Ectodermal cell (in vitro differentiated cells): ENCODE measurements at regions not wholly inside any gene's neighbourhood (a gene's known extent, or its start where the extent isn't known, plus 50 kb on each side); places are given as distances from the start of the nearest gene placed in this dataset.

ENCODE experiments used
- H3K27ac ChIP-seq: 2 replicates; pipeline ENCODE4 v1.7.0; 2013; ENCODE audit warnings: mild to moderate bottlenecking, low read depth, low read length; ENCODE audit not compliant: insufficient read depth, poor library complexity, severe bottlenecking
- H3K27me3 ChIP-seq: 2 replicates; pipeline ENCODE4 v1.7.0; 2013; ENCODE audit warnings: mild to moderate bottlenecking, low read length; ENCODE audit not compliant: insufficient read depth, control insufficient read depth, poor library complexity, severe bottlenecking
- H3K36me3 ChIP-seq: one replicate; pipeline ENCODE4 v1.7.0; 2013; ENCODE audit warnings: low read length; ENCODE audit not compliant: control insufficient read depth, insufficient read depth
- H3K4me1 ChIP-seq: one replicate; pipeline ENCODE4 v1.7.0; 2013; ENCODE audit warnings: low read length; ENCODE audit not compliant: control insufficient read depth, insufficient read depth
- H3K4me3 ChIP-seq: 2 replicates; pipeline ENCODE4 v1.7.0; 2013; ENCODE audit warnings: low read depth, low read length, control low read depth; ENCODE audit not compliant: insufficient read depth
- H3K9me3 ChIP-seq: 2 replicates; pipeline ENCODE4 v1.7.0; 2013; ENCODE audit warnings: mild to moderate bottlenecking, low read length, moderate library complexity; ENCODE audit not compliant: control insufficient read depth
- WGBS, 2 experiments: methylation state at CpG; one replicate each; pipeline ENCODE4 v1.1.7; 2013; ENCODE audit warnings: missing lambda C conversion rate in 2 of 2; 5-methylcytosine and 5-hydroxymethylcytosine counted together

- Histone ChIP-seq H3K9me3 (no peaks in the 10 kb centered on the region), H3K4me3 (peak overlapping the region; percentile 36), H3K36me3 (no peaks in the 10 kb centered on the region), H3K4me1 (peaks cover 27% of the 10 kb centered on the region), H3K27ac (no peak overlapping the region), H3K27me3 (peaks cover 28% of the 10 kb centered on the region)
- WGBS, 2 experiments, result 3 to 5% methylated on average over 62 of the region's 62 CpGs
Observed at GRCh38 chr2:64859312-64860212, 129.6 kb upstream of the SLC1A4 start.

GRCh38 chr2:64860276-64860885 is 128.8 kb upstream of the SLC1A4 start:
- no peak overlapping the region for H3K4me3 ChIP-seq
- WGBS, 2 experiments, result 76 to 78% methylated on average over 10 to 11 of the region's 12 CpGs
- no peaks in the 10 kb centered on the region for H3K36me3 ChIP-seq
- peaks cover 27% of the 10 kb centered on the region for H3K4me1 ChIP-seq
- peaks cover 28% of the 10 kb centered on the region for H3K27me3 ChIP-seq
- no peaks in the 10 kb centered on the region for H3K9me3 ChIP-seq
- H3K27ac ChIP-seq, result no peak overlapping the region

- H3K4me3 ChIP-seq, result no peak overlapping the region
- H3K27ac ChIP-seq, result no peak overlapping the region
- H3K4me1 ChIP-seq, result peaks cover 27% of the 10 kb centered on the region
- H3K36me3 ChIP-seq, result no peaks in the 10 kb centered on the region
- H3K27me3 ChIP-seq, result peaks cover 28% of the 10 kb centered on the region
- no peaks in the 10 kb centered on the region for H3K9me3 ChIP-seq
- WGBS, 2 experiments, result 78 to 97% methylated on average over 1 of the region's 1 CpG
Observed at GRCh38 chr2:64860936-64861335, 128.3 kb upstream of the SLC1A4 start.

GRCh38 chr2:64861452-64862397 is 127.5 kb upstream of the SLC1A4 start:
- no peak overlapping the region for H3K27ac ChIP-seq
- 91% methylated on average over 7 of the region's 7 CpGs for WGBS, 2 experiments
- H3K27me3 ChIP-seq, result peaks cover 31% of the 10 kb centered on the region
- H3K4me1 ChIP-seq, result peaks cover 27% of the 10 kb centered on the region
- H3K36me3 ChIP-seq, result no peaks in the 10 kb centered on the region
- H3K4me3 ChIP-seq, result no peak overlapping the region
- no peaks in the 10 kb centered on the region for H3K9me3 ChIP-seq

- Histone ChIP-seq H3K9me3 (no peaks in the 10 kb centered on the region), H3K4me3 (no peak overlapping the region), H3K4me1 (peaks cover 24% of the 10 kb centered on the region), H3K27me3 (peaks cover 31% of the 10 kb centered on the region), H3K36me3 (no peaks in the 10 kb centered on the region), H3K27ac (no peak overlapping the region)
- WGBS, 2 experiments, result 80 to 100% methylated on average over 1 of the region's 1 CpG
Observed at GRCh38 chr2:64862623-64863022, 126.6 kb upstream of the SLC1A4 start.

GRCh38 chr2:64863097-64863820 is 125.9 kb upstream of the SLC1A4 start:
- no peaks in the 10 kb centered on the region for H3K36me3 ChIP-seq
- H3K9me3 ChIP-seq, result no peaks in the 10 kb centered on the region
- 85 to 93% methylated on average over 4 of the region's 4 CpGs for WGBS, 2 experiments
- H3K27ac ChIP-seq, result no peak overlapping the region
- peaks cover 18% of the 10 kb centered on the region for H3K4me1 ChIP-seq
- no peak overlapping the region for H3K4me3 ChIP-seq
- peaks cover 25% of the 10 kb centered on the region for H3K27me3 ChIP-seq

GRCh38 chr2:64865073-64865830 is 123.9 kb upstream of the SLC1A4 start:
- H3K4me1 ChIP-seq, result peaks cover 4% of the 10 kb centered on the region
- WGBS, 2 experiments, result 1% methylated on average over 66 to 67 of the region's 67 CpGs
- peak overlapping the region; percentile 85 for H3K27ac ChIP-seq
- peaks cover 7% of the 10 kb centered on the region for H3K27me3 ChIP-seq
- peak overlapping the region; percentile 47 for H3K4me3 ChIP-seq
- H3K36me3 ChIP-seq, result no peaks in the 10 kb centered on the region
- no peaks in the 10 kb centered on the region for H3K9me3 ChIP-seq

- Histone ChIP-seq H3K4me1 (no peaks in the 10 kb centered on the region), H3K27me3 (peaks cover 4% of the 10 kb centered on the region), H3K36me3 (no peaks in the 10 kb centered on the region), H3K27ac (no peak overlapping the region), H3K9me3 (no peaks in the 10 kb centered on the region), H3K4me3 (no peak overlapping the region)
- WGBS, 2 experiments, result 76 to 78% methylated on average over 10 of the region's 10 CpGs
Observed at GRCh38 chr2:64865831-64866345, 123.3 kb upstream of the SLC1A4 start.

- Histone ChIP-seq H3K27ac (no peak overlapping the region), H3K4me3 (no peak overlapping the region), H3K36me3 (no peaks in the 10 kb centered on the region), H3K9me3 (no peaks in the 10 kb centered on the region), H3K4me1 (no peaks in the 10 kb centered on the region), H3K27me3 (peaks cover 4% of the 10 kb centered on the region)
- WGBS, 2 experiments, result 86 to 91% methylated on average over 8 of the region's 8 CpGs
Observed at GRCh38 chr2:64866797-64867196, 122.4 kb upstream of the SLC1A4 start.
